HEK293 (cell line): ENCODE measurements at regions not wholly inside any gene's neighbourhood (a gene's known extent, or its start where the extent isn't known, plus 50 kb on each side); places are given as distances from the start of the nearest gene placed in this dataset.

Source experiments
- SETDB1 ChIP-seq: IDR thresholded peaks from one replicate; pipeline ENCODE4 v1.6.1; 2017; ENCODE audit warnings: mild to moderate bottlenecking, low read length, moderate library complexity, mixed read lengths; ENCODE audit not compliant: insufficient read length
- ZNF501 ChIP-seq: fragments of 450-650 bp; formaldehyde crosslinking; IDR thresholded peaks from 2 replicates; pipeline ENCODE4 v1.5.1; 2016; ENCODE audit warnings: missing biosample characterization, missing genetic modification characterization

GRCh38 chr15:37360724-37361123 is 260.4 kb upstream of the MEIS2 start:
- TF ChIP-seq ZNF501 (tag by site-specific recombination) (no peak), SETDB1 (no peak)
